Uterus (tissue), 3 donors: ENCODE measurements at regions not wholly inside any gene's neighbourhood (a gene's known extent, or its start where the extent isn't known, plus 50 kb on each side); places are given as distances from the start of the nearest gene placed in this dataset.

Experiments
- DNase-seq, 2 donors: peaks; one replicate each; pipeline ENCODE4 v3.0.0-alpha.2; 2019 to 2020
- H3K27ac ChIP-seq, 2 donors: fragments of 200-600 bp; sonication (generic); 1 replicate in 1 of 2; 2 replicates in 1 of 2; pipeline ENCODE4 v1.5.1; 2016 to 2018
- H3K27me3 ChIP-seq, 2 donors: fragments of 200-600 bp; sonication (generic); one replicate each; pipeline ENCODE4 v1.5.1; 2018 to 2019; ENCODE audit warnings: control low read depth in 1 of 2
- H3K36me3 ChIP-seq, 2 donors: fragments of 200-600 bp; sonication (generic); one replicate each; pipeline ENCODE4 v1.5.1; 2019; ENCODE audit warnings: control low read depth in 1 of 2
- H3K4me1 ChIP-seq, 2 donors: fragments of 200-600 bp; sonication (generic); one replicate each; pipeline ENCODE4 v1.5.1; 2018 to 2019; ENCODE audit warnings: control low read depth in 1 of 2
- H3K4me3 ChIP-seq, 2 donors: fragments of 200-600 bp; sonication (generic); 1 replicate in 1 of 2; 2 replicates in 1 of 2; pipeline ENCODE4 v1.5.1; 2018 to 2019; ENCODE audit warnings: mild to moderate bottlenecking in 1 of 2
- H3K9me3 ChIP-seq, 2 donors: fragments of 200-600 bp; sonication (generic); one replicate each; pipeline ENCODE4 v1.5.1; 2019; ENCODE audit warnings: control low read depth in 1 of 2
- POLR2A ChIP-seq, 2 donors: fragments of 450-650 bp; IDR thresholded peaks; one replicate each; pipeline ENCODE4 v1.6.1; 2016; ENCODE audit warnings: antibody characterized with exemption in 2 of 2, mild to moderate bottlenecking in 1 of 2, moderate library complexity in 1 of 2
- intact Hi-C: fragments of 100-400 bp; cut with DNase I; formaldehyde crosslinking; loops from one replicate; pipeline ENCODE4 v1.15.1; 2023; ENCODE audit warnings: low total_unique reads
- TF ChIP-seq, protein P1 (sequence below), 4 experiments: fragments of 200-600 bp in 2 of 4; fragments of 450-650 bp in 2 of 4; sonication (generic) in 2 of 4; IDR thresholded peaks; one replicate each; pipeline ENCODE4 v1.5.1; 2016 to 2019; ENCODE audit warnings: antibody characterized with exemption in 4 of 4, mild to moderate bottlenecking in 2 of 4, moderate library complexity in 1 of 4
- donor health status: DM: yes; HTN: yes; CAD: no.

- no peak overlapping the region for H3K4me3 ChIP-seq
- H3K4me1 ChIP-seq: peaks cover 0 to 4% of the 10 kb centered on the region in 2 donors
- intact Hi-C loops: no loop called here
- no peak overlapping the region for H3K27ac ChIP-seq
- no peaks in the 10 kb centered on the region for H3K36me3 ChIP-seq
- no peak for TF ChIP-seq POLR2A (IDR thresholded peaks at IDR 0.05)
- TF ChIP-seq, protein P1, sequence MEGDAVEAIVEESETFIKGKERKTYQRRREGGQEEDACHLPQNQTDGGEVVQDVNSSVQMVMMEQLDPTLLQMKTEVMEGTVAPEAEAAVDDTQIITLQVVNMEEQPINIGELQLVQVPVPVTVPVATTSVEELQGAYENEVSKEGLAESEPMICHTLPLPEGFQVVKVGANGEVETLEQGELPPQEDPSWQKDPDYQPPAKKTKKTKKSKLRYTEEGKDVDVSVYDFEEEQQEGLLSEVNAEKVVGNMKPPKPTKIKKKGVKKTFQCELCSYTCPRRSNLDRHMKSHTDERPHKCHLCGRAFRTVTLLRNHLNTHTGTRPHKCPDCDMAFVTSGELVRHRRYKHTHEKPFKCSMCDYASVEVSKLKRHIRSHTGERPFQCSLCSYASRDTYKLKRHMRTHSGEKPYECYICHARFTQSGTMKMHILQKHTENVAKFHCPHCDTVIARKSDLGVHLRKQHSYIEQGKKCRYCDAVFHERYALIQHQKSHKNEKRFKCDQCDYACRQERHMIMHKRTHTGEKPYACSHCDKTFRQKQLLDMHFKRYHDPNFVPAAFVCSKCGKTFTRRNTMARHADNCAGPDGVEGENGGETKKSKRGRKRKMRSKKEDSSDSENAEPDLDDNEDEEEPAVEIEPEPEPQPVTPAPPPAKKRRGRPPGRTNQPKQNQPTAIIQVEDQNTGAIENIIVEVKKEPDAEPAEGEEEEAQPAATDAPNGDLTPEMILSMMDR (IDR thresholded peaks at IDR 0.05): no peak
- H3K9me3 ChIP-seq: peaks cover 0 to 3% of the 10 kb centered on the region in 2 donors
- H3K27me3 ChIP-seq: no peaks in the 10 kb centered on the region
- no peak for DNase-seq
Measured at GRCh38 chr2:215799194-215799593, 214.2 kb downstream of the MREG start.

DNA sequence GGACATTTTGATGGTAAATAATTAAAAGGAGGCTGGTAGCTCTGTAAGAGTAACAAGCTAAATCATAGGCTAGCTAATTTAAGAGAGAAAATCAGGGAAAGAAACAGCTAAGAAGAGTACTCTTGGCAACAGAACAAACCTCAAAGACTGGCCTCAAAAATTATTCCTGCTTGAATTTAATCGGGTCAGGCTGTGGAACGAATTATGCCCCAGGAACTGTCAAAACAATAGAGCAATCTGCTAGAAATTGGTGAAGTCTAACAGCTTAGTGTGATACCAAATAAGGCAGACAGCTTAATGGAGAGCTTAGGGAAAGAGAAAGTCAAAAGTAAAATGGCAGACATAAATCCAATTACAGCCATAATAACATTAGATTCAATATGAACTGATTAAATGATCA is 215.7 kb downstream of the MREG start:
- Histone ChIP-seq H3K9me3 (peaks cover 0 to 3% of the 10 kb centered on the region in 2 donors), H3K27me3 (no peaks in the 10 kb centered on the region), H3K27ac (peak overlapping the region in 1 of 2 donors; percentile 15)

GRCh38 chr2:215796140-215796855 is 217.1 kb downstream of the MREG start:
- intact Hi-C loops: no loop called here
- Histone ChIP-seq H3K27me3 (no peaks in the 10 kb centered on the region), H3K4me3 (no peak overlapping the region), H3K9me3 (no peaks in the 10 kb centered on the region), H3K36me3 (no peaks in the 10 kb centered on the region), H3K4me1 (peaks cover 0 to 4% of the 10 kb centered on the region in 2 donors), H3K27ac (no peak overlapping the region)
- peak; percentile 19 to 57 for DNase-seq
- TF ChIP-seq, protein P1 (IDR thresholded peaks at IDR 0.05): no peak
- no peak for TF ChIP-seq POLR2A (IDR thresholded peaks at IDR 0.05)

More for the DNA sequence above, 215.7 kb downstream of the MREG start:
- no peak overlapping the region for H3K4me3 ChIP-seq
- no peaks in the 10 kb centered on the region for H3K36me3 ChIP-seq
- no peak for DNase-seq
- intact Hi-C loops: no loop called here
- TF ChIP-seq POLR2A (IDR thresholded peaks at IDR 0.05): no peak
- TF ChIP-seq, protein P1 (IDR thresholded peaks at IDR 0.05): no peak
- peaks cover 0 to 4% of the 10 kb centered on the region in 2 donors for H3K4me1 ChIP-seq

GRCh38 chr2:215794829-215795546 is 218.4 kb downstream of the MREG start:
- no peak for TF ChIP-seq POLR2A (IDR thresholded peaks at IDR 0.05)
- TF ChIP-seq, protein P1 (IDR thresholded peaks at IDR 0.05): no peak
- Histone ChIP-seq H3K9me3 (no peaks in the 10 kb centered on the region), H3K36me3 (no peaks in the 10 kb centered on the region), H3K27ac (no peak overlapping the region), H3K4me3 (no peak overlapping the region), H3K4me1 (peaks cover 0 to 4% of the 10 kb centered on the region in 2 donors), H3K27me3 (no peaks in the 10 kb centered on the region)
- DNase-seq: no peak
- intact Hi-C loops: no loop called here
